ENCODE measurements at regions not wholly inside any gene's neighbourhood (a gene's known extent, or its start where the extent isn't known, plus 50 kb on each side); places are given as distances from the start of the nearest gene placed in this dataset.

- DNase-seq, result no peak
- ATAC-seq, result no peak
- H3K4me3 Mint-ChIP-seq, result no peak overlapping the region
- H3K9me3 Mint-ChIP-seq, result no peaks in the 10 kb centered on the region
- no peaks in the 10 kb centered on the region for H3K27me3 Mint-ChIP-seq (ENCODE audit: low read depth)
- H3K36me3 Mint-ChIP-seq (ENCODE audit: insufficient read depth), result no peaks in the 10 kb centered on the region
- no peaks in the 10 kb centered on the region for H3K4me1 Mint-ChIP-seq (ENCODE audit: low read depth)
Measured at GRCh38 chr18:43570593-43570992, 293.3 kb upstream of the SYT4 start.

GRCh38 chr18:43571078-43571689 is 293.9 kb upstream of the SYT4 start:
- Mint-ChIP-seq H3K36me3 (ENCODE audit: insufficient read depth) (no peaks in the 10 kb centered on the region), H3K4me1 (ENCODE audit: low read depth) (no peaks in the 10 kb centered on the region), H3K4me3 (no peak overlapping the region), H3K9me3 (no peaks in the 10 kb centered on the region), H3K27me3 (ENCODE audit: low read depth) (no peaks in the 10 kb centered on the region)
- DNase-seq, result no peak
- no peak for ATAC-seq

GRCh38 chr18:43572163-43572562 is 294.9 kb upstream of the SYT4 start:
- H3K4me1 Mint-ChIP-seq (ENCODE audit: low read depth), result no peaks in the 10 kb centered on the region
- no peak for DNase-seq
- H3K9me3 Mint-ChIP-seq, result no peaks in the 10 kb centered on the region
- H3K36me3 Mint-ChIP-seq (ENCODE audit: insufficient read depth), result no peaks in the 10 kb centered on the region
- H3K4me3 Mint-ChIP-seq, result no peak overlapping the region
- no peaks in the 10 kb centered on the region for H3K27me3 Mint-ChIP-seq (ENCODE audit: low read depth)
- no peak for ATAC-seq

GRCh38 chr18:43574974-43575373 is 297.7 kb upstream of the SYT4 start:
- H3K9me3 Mint-ChIP-seq, result no peaks in the 10 kb centered on the region
- no peak for ATAC-seq
- no peaks in the 10 kb centered on the region for H3K4me1 Mint-ChIP-seq (ENCODE audit: low read depth)
- no peaks in the 10 kb centered on the region for H3K36me3 Mint-ChIP-seq (ENCODE audit: insufficient read depth)
- H3K27me3 Mint-ChIP-seq (ENCODE audit: low read depth), result no peaks in the 10 kb centered on the region
- H3K4me3 Mint-ChIP-seq, result no peak overlapping the region
- DNase-seq, result no peak

- Mint-ChIP-seq H3K4me3 (no peak overlapping the region), H3K27me3 (ENCODE audit: low read depth) (no peaks in the 10 kb centered on the region), H3K9me3 (no peaks in the 10 kb centered on the region), H3K36me3 (ENCODE audit: insufficient read depth) (no peaks in the 10 kb centered on the region), H3K4me1 (ENCODE audit: low read depth) (no peaks in the 10 kb centered on the region)
- DNase-seq (no peak), ATAC-seq (no peak)
Measured at GRCh38 chr18:43578211-43578610, 300.9 kb upstream of the SYT4 start.

- Mint-ChIP-seq H3K27me3 (ENCODE audit: low read depth) (no peaks in the 10 kb centered on the region), H3K4me3 (no peak overlapping the region), H3K4me1 (ENCODE audit: low read depth) (no peaks in the 10 kb centered on the region), H3K36me3 (ENCODE audit: insufficient read depth) (no peaks in the 10 kb centered on the region), H3K9me3 (no peaks in the 10 kb centered on the region)
- no peak for DNase-seq
- ATAC-seq, result no peak
Measured at GRCh38 chr18:43578706-43579105, 301.4 kb upstream of the SYT4 start.

GRCh38 chr18:43581936-43582519 is 304.7 kb upstream of the SYT4 start:
- Mint-ChIP-seq H3K4me1 (ENCODE audit: low read depth) (no peaks in the 10 kb centered on the region), H3K4me3 (no peak overlapping the region), H3K9me3 (no peaks in the 10 kb centered on the region), H3K27me3 (ENCODE audit: low read depth) (no peaks in the 10 kb centered on the region), H3K36me3 (ENCODE audit: insufficient read depth) (no peaks in the 10 kb centered on the region)
- no peak for ATAC-seq
- no peak for DNase-seq

- Mint-ChIP-seq H3K4me1 (ENCODE audit: low read depth) (no peaks in the 10 kb centered on the region), H3K4me3 (no peak overlapping the region), H3K9me3 (no peaks in the 10 kb centered on the region), H3K27me3 (ENCODE audit: low read depth) (no peaks in the 10 kb centered on the region), H3K36me3 (ENCODE audit: insufficient read depth) (no peaks in the 10 kb centered on the region)
- ATAC-seq (no peak), DNase-seq (no peak)
Measured at GRCh38 chr18:43587538-43588153, 310.4 kb upstream of the SYT4 start.

- Mint-ChIP-seq H3K4me1 (ENCODE audit: low read depth) (no peaks in the 10 kb centered on the region), H3K27me3 (ENCODE audit: low read depth) (no peaks in the 10 kb centered on the region), H3K9me3 (no peaks in the 10 kb centered on the region), H3K36me3 (ENCODE audit: insufficient read depth) (no peaks in the 10 kb centered on the region), H3K4me3 (no peak overlapping the region)
- DNase-seq (no peak), ATAC-seq (no peak)
Measured at GRCh38 chr18:43588838-43589237, 311.5 kb upstream of the SYT4 start.

- DNase-seq, result no peak
- Mint-ChIP-seq H3K4me3 (no peak overlapping the region), H3K4me1 (ENCODE audit: low read depth) (no peaks in the 10 kb centered on the region), H3K36me3 (ENCODE audit: insufficient read depth) (no peaks in the 10 kb centered on the region), H3K9me3 (no peaks in the 10 kb centered on the region), H3K27me3 (ENCODE audit: low read depth) (no peaks in the 10 kb centered on the region)
- ATAC-seq, result no peak
Measured at GRCh38 chr18:43589611-43590151, 312.4 kb upstream of the SYT4 start.

- H3K4me3 Mint-ChIP-seq, result no peak overlapping the region
- no peaks in the 10 kb centered on the region for H3K36me3 Mint-ChIP-seq (ENCODE audit: insufficient read depth)
- no peaks in the 10 kb centered on the region for H3K27me3 Mint-ChIP-seq (ENCODE audit: low read depth)
- ATAC-seq (no peak), DNase-seq (no peak)
- no peaks in the 10 kb centered on the region for H3K9me3 Mint-ChIP-seq
- H3K4me1 Mint-ChIP-seq (ENCODE audit: low read depth), result no peaks in the 10 kb centered on the region
Measured at GRCh38 chr18:43590182-43590903, 313.1 kb upstream of the SYT4 start.

GRCh38 chr18:43592269-43592668 is 315.0 kb upstream of the SYT4 start:
- no peaks in the 10 kb centered on the region for H3K36me3 Mint-ChIP-seq (ENCODE audit: insufficient read depth)
- H3K9me3 Mint-ChIP-seq, result no peaks in the 10 kb centered on the region
- no peak for ATAC-seq
- no peaks in the 10 kb centered on the region for H3K4me1 Mint-ChIP-seq (ENCODE audit: low read depth)
- DNase-seq, result no peak
- no peak overlapping the region for H3K4me3 Mint-ChIP-seq
- no peaks in the 10 kb centered on the region for H3K27me3 Mint-ChIP-seq (ENCODE audit: low read depth)

- Mint-ChIP-seq H3K27me3 (ENCODE audit: low read depth) (no peaks in the 10 kb centered on the region), H3K9me3 (no peaks in the 10 kb centered on the region), H3K36me3 (ENCODE audit: insufficient read depth) (no peaks in the 10 kb centered on the region), H3K4me1 (ENCODE audit: low read depth) (no peaks in the 10 kb centered on the region), H3K4me3 (no peak overlapping the region)
- DNase-seq, result no peak
- ATAC-seq, result no peak
Measured at GRCh38 chr18:43596105-43596712, 318.9 kb upstream of the SYT4 start.

- Mint-ChIP-seq H3K9me3 (peaks cover 22% of the 10 kb centered on the region), H3K4me3 (no peak overlapping the region), H3K27me3 (ENCODE audit: low read depth) (no peaks in the 10 kb centered on the region), H3K36me3 (ENCODE audit: insufficient read depth) (no peaks in the 10 kb centered on the region), H3K4me1 (ENCODE audit: low read depth) (no peaks in the 10 kb centered on the region)
- ATAC-seq, result no peak
- no peak for DNase-seq
Measured at GRCh38 chr18:43601432-43601831, 324.1 kb upstream of the SYT4 start.

Data from activated T-cell treated with anti-CD3 and anti-CD28 coated beads, Interleukin-2, amount 50 U/mL, for 4 hours (primary cell).